GM18519 (cell line): ENCODE measurements at regions not wholly inside any gene's neighbourhood (a gene's known extent, or its start where the extent isn't known, plus 50 kb on each side); places are given as distances from the start of the nearest gene placed in this dataset.

Source experiments
- ATAC-seq: cut with Tn5 transposase; IDR thresholded peaks from one replicate; pipeline ENCODE4 v1.9.1; 2021; ENCODE audit warnings: mild to moderate bottlenecking, moderate library complexity; ENCODE audit not compliant: unreplicated experiment, low FRiP score

- no peak for ATAC-seq
Measured at GRCh38 chr5:26681861-26682260, 356.5 kb downstream of the CDH9 start.

- ATAC-seq: no peak
Measured at GRCh38 chr5:26674846-26675245, 363.5 kb downstream of the CDH9 start.

GRCh38 chr5:26669523-26669922, 368.9 kb downstream of the CDH9 start:
- ATAC-seq: no peak

- ATAC-seq: no peak
Measured at GRCh38 chr5:26669031-26669430, 369.4 kb downstream of the CDH9 start.

GRCh38 chr5:26666371-26666770, 372.0 kb downstream of the CDH9 start:
- ATAC-seq: no peak

GRCh38 chr5:26663500-26663899, 374.9 kb downstream of the CDH9 start:
- ATAC-seq: no peak

- no peak for ATAC-seq
Measured at GRCh38 chr5:26662806-26663360, 375.5 kb downstream of the CDH9 start.

- ATAC-seq: no peak
Measured at GRCh38 chr5:26660116-26660515, 378.3 kb downstream of the CDH9 start.

GRCh38 chr5:26649000-26649399, 389.4 kb downstream of the CDH9 start:
- no peak for ATAC-seq

- ATAC-seq: no peak
Measured at GRCh38 chr5:26647781-26648180, 390.6 kb downstream of the CDH9 start.

GRCh38 chr5:26645659-26646058, 392.7 kb downstream of the CDH9 start:
- no peak for ATAC-seq

GRCh38 chr5:26641492-26641891, 396.9 kb downstream of the CDH9 start:
- no peak for ATAC-seq

GRCh38 chr5:26625099-26625498, 413.3 kb downstream of the CDH9 start:
- no peak for ATAC-seq

GRCh38 chr5:26622947-26623346, 415.4 kb downstream of the CDH9 start:
- ATAC-seq: no peak

GRCh38 chr5:26610577-26610976, 427.8 kb downstream of the CDH9 start:
- no peak for ATAC-seq

GRCh38 chr5:26601563-26601962, 436.8 kb downstream of the CDH9 start:
- no peak for ATAC-seq

GRCh38 chr5:26582350-26583045, 455.9 kb downstream of the CDH9 start:
- no peak for ATAC-seq

- ATAC-seq: no peak
Measured at GRCh38 chr5:26579712-26580111, 458.7 kb downstream of the CDH9 start.

GRCh38 chr5:26578002-26578401, 460.4 kb downstream of the CDH9 start:
- no peak for ATAC-seq

- ATAC-seq: no peak
Measured at GRCh38 chr5:26572480-26572879, 465.9 kb downstream of the CDH9 start.

- ATAC-seq: no peak
Measured at GRCh38 chr5:26569929-26570258, 468.5 kb downstream of the CDH9 start.

- no peak for ATAC-seq
Measured at GRCh38 chr5:26569241-26569928, 469.0 kb downstream of the CDH9 start.
